HCT116 (cell line): ENCODE measurements at regions not wholly inside any gene's neighbourhood (a gene's known extent, or its start where the extent isn't known, plus 50 kb on each side); places are given as distances from the start of the nearest gene placed in this dataset.

Experiments
- ATAC-seq: fragments of 200-7000 bp; cut with Tn5 transposase; 2 replicates; pipeline ENCODE4 v1.9.1; 2020; ENCODE audit warnings: mild to moderate bottlenecking, moderate library complexity
- BruUV-seq: library from RNA; stranded (reverse); fragments of 400-500 nt; replicated peaks from 2 replicates; lab custom pipeline; 2021; lab: Mats Ljungman, UMichigan
- CTCF ChIA-PET: fragments of 300-600 bp; sonication (Branson Sonifier 250); formaldehyde crosslinking; loops from one replicate; lab custom pipeline; 2021; ENCODE audit warnings: antibody characterized with exemption; lab: Charles Lee
- POLR2A ChIA-PET: fragments of 300-600, 350-600 bp; sonication (Branson Sonifier 250); formaldehyde crosslinking; loops from one replicate; lab custom pipeline; 2021; ENCODE audit warnings: antibody characterized with exemption; lab: Charles Lee
- RAD21 ChIA-PET, 2 experiments: fragments of 300-600 bp; sonication (Branson Sonifier 250); formaldehyde crosslinking; loops; one replicate each; lab custom pipeline; 2023; ENCODE audit warnings: low total read pairs in 2 of 2; ENCODE audit not compliant: uncharacterized antibody in 2 of 2, unreplicated experiment in 2 of 2, low non-redundant PET in 1 of 2; lab: Charles Lee
- DNase-seq: peaks from one replicate; pipeline ENCODE4 v3.0.0-alpha.2; 2010; ENCODE audit warnings: low read depth, low spot score
- H2AFZ ChIP-seq: fragments of 200-600 bp; shearing (Covaris generic), sonication (generic); 2 replicates; pipeline ENCODE4 v1.6.1; 2017; ENCODE audit warnings: low read depth, mixed run types, mixed read lengths, antibody characterized with exemption, low read length; ENCODE audit not compliant: poor library complexity, severe bottlenecking
- H3K27ac ChIP-seq: 2 replicates; pipeline ENCODE4 v1.5.1; 2012; ENCODE audit warnings: low read depth, low read length
- H3K27me3 ChIP-seq: fragments of 200-600 bp; sonication (generic); 2 replicates; pipeline ENCODE4 v1.6.1; 2016; ENCODE audit warnings: mixed run types, low read length, mixed read lengths; ENCODE audit not compliant: insufficient read depth
- H3K36me3 ChIP-seq, 2 experiments: fragments of 200-500 bp in 1 of 2; fragments of 200-600 bp in 1 of 2; sonication (Bioruptor generic) in 1 of 2; sonication (generic) in 1 of 2; 2 replicates each; pipeline versions ENCODE4 v1.5.1 to v1.6.1; 2014 to 2016; ENCODE audit warnings: low read length in 2 of 2, inconsistent platforms in 1 of 2, mixed read lengths in 1 of 2, mixed run types in 1 of 2; ENCODE audit not compliant: insufficient read depth in 2 of 2, control insufficient read depth in 1 of 2
- H3K4me1 ChIP-seq, 2 experiments: fragments of 200-600 bp in 1 of 2; sonication (generic) in 1 of 2; 2 replicates each; pipeline versions ENCODE4 v1.5.1 to v1.6.1; 2012 to 2017; ENCODE audit warnings: low read length in 2 of 2, inconsistent platforms in 1 of 2, mild to moderate bottlenecking in 1 of 2, mixed read lengths in 1 of 2, mixed run types in 1 of 2, moderate library complexity in 1 of 2; ENCODE audit not compliant: insufficient read depth in 2 of 2, control insufficient read depth in 1 of 2
- H3K4me2 ChIP-seq: fragments of 200-600 bp; sonication (generic); 2 replicates; pipeline ENCODE4 v1.6.1; 2017; ENCODE audit warnings: mixed run types, low read length, mixed read lengths
- H3K4me3 ChIP-seq, 2 experiments: fragments of 200-600 bp in 1 of 2; sonication (generic) in 1 of 2; replicated peaks in 1 of 2; 2 replicates each; pipeline ENCODE4 v1.5.1; 2011 to 2016; ENCODE audit warnings: low read length in 2 of 2, control low read depth in 1 of 2, low read depth in 1 of 2, mild to moderate bottlenecking in 1 of 2, mixed read lengths in 1 of 2, mixed run types in 1 of 2
- H3K79me2 ChIP-seq: fragments of 200-600 bp; sonication (generic); 2 replicates; pipeline ENCODE4 v1.6.1; 2017; ENCODE audit warnings: mild to moderate bottlenecking, mixed run types, low read length, moderate library complexity, mixed read lengths; ENCODE audit not compliant: insufficient read depth
- H3K9ac ChIP-seq: fragments of 200-600 bp; sonication (generic); 2 replicates; pipeline ENCODE4 v1.6.1; 2016; ENCODE audit warnings: low read length, mixed read lengths
- H3K9me2 ChIP-seq: fragments of 200-600 bp; sonication (generic), shearing (Covaris generic); 2 replicates; pipeline ENCODE4 v1.6.1; 2017; ENCODE audit warnings: mixed run types, mild to moderate bottlenecking, moderate library complexity; ENCODE audit not compliant: insufficient read depth
- H3K9me3 ChIP-seq, 2 experiments: fragments of 200-500 bp in 1 of 2; fragments of 200-600 bp in 1 of 2; sonication (Bioruptor generic) in 1 of 2; sonication (generic) in 1 of 2; 2 replicates each; pipeline ENCODE4 v1.6.1; 2014 to 2017; ENCODE audit warnings: low read length in 2 of 2, mixed read lengths in 2 of 2, inconsistent platforms in 1 of 2, low read depth in 1 of 2, mild to moderate bottlenecking in 1 of 2, mixed run types in 1 of 2, moderate library complexity in 1 of 2; ENCODE audit not compliant: control insufficient read depth in 1 of 2, insufficient read depth in 1 of 2
- H4K20me1 ChIP-seq: fragments of 200-600 bp; sonication (generic), shearing (Covaris generic); 2 replicates; pipeline ENCODE4 v1.6.1; 2017; ENCODE audit warnings: mixed run types, mild to moderate bottlenecking, moderate library complexity; ENCODE audit not compliant: insufficient read depth
- ATF3 ChIP-seq: IDR thresholded peaks from 2 replicates; pipeline ENCODE4 v1.6.1; 2012
- CBX3 ChIP-seq: IDR thresholded peaks from 2 replicates; pipeline ENCODE4 v1.6.1; 2012; ENCODE audit warnings: low read depth
- CEBPB ChIP-seq: IDR thresholded peaks from 2 replicates; pipeline ENCODE4 v1.6.1; 2012; ENCODE audit warnings: low read depth
- CTCF ChIP-seq, 3 experiments: fragments of 200-600 bp in 1 of 3; sonication (generic) in 1 of 3; IDR thresholded peaks in 2 of 3; conservative IDR thresholded peaks in 1 of 3; 2 replicates each; pipeline ENCODE4 v1.5.1; 2012 to 2017; ENCODE audit warnings: low read depth in 2 of 3, low read length in 2 of 3, antibody characterized with exemption in 1 of 3, borderline replicate concordance in 1 of 3, control low read depth in 1 of 3, mild to moderate bottlenecking in 1 of 3, mixed read lengths in 1 of 3, mixed run types in 1 of 3, moderate library complexity in 1 of 3; ENCODE audit not compliant: insufficient read depth in 1 of 3
- EGR1 ChIP-seq: IDR thresholded peaks from 2 replicates; pipeline ENCODE4 v1.6.1; 2012; ENCODE audit warnings: low read depth
- ELF1 ChIP-seq: IDR thresholded peaks from 2 replicates; pipeline ENCODE4 v1.6.1; 2012; ENCODE audit warnings: low read depth, borderline replicate concordance
- FOSL1 ChIP-seq: IDR thresholded peaks from 2 replicates; pipeline ENCODE4 v1.6.1; 2012; ENCODE audit warnings: low read depth
- JUND ChIP-seq: IDR thresholded peaks from 2 replicates; pipeline ENCODE4 v1.6.1; 2012
- MAX ChIP-seq: IDR thresholded peaks from 2 replicates; pipeline ENCODE4 v1.6.1; 2012
- POLR2AphosphoS5 ChIP-seq: IDR thresholded peaks from 2 replicates; pipeline ENCODE4 v1.6.1; 2011; ENCODE audit warnings: mild to moderate bottlenecking, low read depth, low read length, moderate library complexity
- RAD21 ChIP-seq: IDR thresholded peaks from 2 replicates; pipeline ENCODE4 v1.6.1; 2012; ENCODE audit warnings: low read depth, mild to moderate bottlenecking
- REST ChIP-seq: IDR thresholded peaks from 2 replicates; pipeline ENCODE4 v1.6.1; 2012; ENCODE audit warnings: low read depth
- SRF ChIP-seq: IDR thresholded peaks from 2 replicates; pipeline ENCODE4 v1.6.1; 2012; ENCODE audit warnings: low read depth
- TCF7L2 ChIP-seq: IDR thresholded peaks from 2 replicates; pipeline ENCODE4 v1.7.0; 2011; ENCODE audit warnings: borderline replicate concordance, inconsistent platforms; ENCODE audit not compliant: insufficient read depth, insufficient read length; ENCODE audit errors: extremely low read depth
- YY1 ChIP-seq: IDR thresholded peaks from 2 replicates; pipeline ENCODE4 v1.6.1; 2011; ENCODE audit warnings: low read length, low read depth, moderate library complexity, mild to moderate bottlenecking; ENCODE audit not compliant: insufficient replicate concordance; ENCODE audit errors: extremely low read depth
- intact Hi-C: fragments of 100-400 bp; cut with micrococcal nuclease; formaldehyde crosslinking; loops from 2 replicates; pipeline ENCODE4 v1.10.0; 2022

GRCh38 chr2:118732432-118732831 lies 115.0 kb downstream of the EN1 start:
- DNase-seq (no peak), ATAC-seq (no peak)
- Histone ChIP-seq H3K9me3 (no peaks in the 10 kb centered on the region), H4K20me1 (no peaks in the 10 kb centered on the region), H3K27ac (no peak overlapping the region), H3K9ac (no peak overlapping the region), H3K4me3 (no peak overlapping the region), H3K4me2 (no peak overlapping the region), H2AFZ (no peak overlapping the region), H3K36me3 (no peaks in the 10 kb centered on the region), H3K9me2 (no peaks in the 10 kb centered on the region), H3K27me3 (no peaks in the 10 kb centered on the region), H3K4me1 (no peaks in the 10 kb centered on the region), H3K79me2 (no peaks in the 10 kb centered on the region)
- CTCF ChIA-PET, result no interaction called here
- POLR2A ChIA-PET, result no interaction called here
- intact Hi-C loops, result no loop called here
- TF ChIP-seq POLR2AphosphoS5 (no peak), CBX3 (no peak), REST (no peak), TCF7L2 (no peak), ELF1 (no peak), CEBPB (no peak), YY1 (no peak), SRF (no peak), EGR1 (no peak), MAX (no peak), ATF3 (no peak), RAD21 (no peak), FOSL1 (no peak), CTCF (IDR thresholded peaks at IDR 0.05 in 2 of 3, conservative IDR thresholded peaks at IDR 0.05 in 1 of 3; ENCODE audit: borderline replicate concordance in 1 of 3, insufficient read depth in 1 of 3, low read depth in 2 of 3, low read length in 2 of 3) (no peak), JUND (no peak)
- RAD21 ChIA-PET, result no interaction called here
- BruUV-seq, result no TSS peak
